A549 (cell line): ENCODE measurements at regions not wholly inside any gene's neighbourhood (a gene's known extent, or its start where the extent isn't known, plus 50 kb on each side); places are given as distances from the start of the nearest gene placed in this dataset.

ENCODE experiments used
- ATAC-seq, 2 experiments: fragments of 200-7000 bp in 1 of 2; fragments of >200 bp in 1 of 2; cut with Nextera tagmentation in 1 of 2; cut with Tn5 transposase in 1 of 2; 3 replicates each; pipeline versions ENCODE4 v1.8.0 to v1.9.1; 2018 to 2020; ENCODE audit warnings: mild to moderate bottlenecking in 1 of 2, moderate library complexity in 1 of 2
- CTCF ChIA-PET: fragments of 300-600 bp; sonication (Branson Sonifier 250); formaldehyde crosslinking; extraction: SDS; loops from one replicate; lab custom pipeline; 2021; ENCODE audit warnings: antibody characterized with exemption, inconsistent platforms; lab: Yijun Ruan, JAX
- POLR2A ChIA-PET: fragments of 350-600 bp; formaldehyde crosslinking; extraction: SDS; loops from one replicate; lab custom pipeline; 2021; ENCODE audit warnings: antibody characterized with exemption, inconsistent platforms; lab: Yijun Ruan, JAX
- DNase-seq, 2 experiments: peaks; one replicate each; pipeline versions ENCODE4 v3.0.0 to v3.0.0-alpha.2; 2011 to 2016; ENCODE audit warnings: low read depth in 1 of 2, low spot score in 1 of 2
- FAIRE-seq: peaks from 2 replicates; lab custom pipeline; 2011; peaks lifted over from hg19 to GRCh38; lab: Jason Lieb, UNC
- H3K27ac ChIP-seq, 2 experiments: fragments of >200 bp; sonication (Bioruptor Twin); formaldehyde crosslinking; 3 replicates each; pipeline ENCODE4 v1.5.1; 2016 to 2017
- H3K4me1 ChIP-seq: fragments of >200 bp; sonication (Bioruptor Twin); formaldehyde crosslinking; 3 replicates; pipeline ENCODE4 v1.6.1; 2016
- H3K4me2 ChIP-seq: fragments of >200 bp; sonication (Bioruptor Twin); formaldehyde crosslinking; 3 replicates; pipeline ENCODE4 v1.6.1; 2016
- H3K4me3 ChIP-seq: fragments of >200 bp; sonication (Bioruptor Twin); formaldehyde crosslinking; 3 replicates; pipeline ENCODE4 v1.5.1; 2016
- H3K9me3 ChIP-seq: fragments of >200 bp; sonication (Bioruptor Twin); formaldehyde crosslinking; 3 replicates; pipeline ENCODE4 v1.6.1; 2016
- CBX8 ChIP-seq: fragments of 200-600 bp; sonication (generic); IDR thresholded peaks from 2 replicates; pipeline ENCODE4 v1.6.1; 2016
- CEBPB ChIP-seq, 2 experiments: fragments of >200 bp in 1 of 2; sonication (Bioruptor Twin) in 1 of 2; formaldehyde crosslinking in 1 of 2; IDR thresholded peaks; 2 replicates each; pipeline ENCODE4 v1.6.1; 2012 to 2016
- CHD4 ChIP-seq: fragments of 200-600 bp; sonication (generic); IDR thresholded peaks from 2 replicates; pipeline ENCODE4 v1.6.1; 2016; ENCODE audit warnings: antibody characterized with exemption, mild to moderate bottlenecking, borderline replicate concordance
- FOSL2 ChIP-seq, 2 experiments: fragments of 450-650 bp in 1 of 2; fragments of >200 bp in 1 of 2; sonication (Bioruptor Twin) in 1 of 2; formaldehyde crosslinking; IDR thresholded peaks; 2 replicates each; pipeline versions ENCODE4 v1.5.0 to v1.6.1; 2016 to 2020; ENCODE audit warnings: mild to moderate bottlenecking in 1 of 2, moderate library complexity in 1 of 2
- HDAC2 ChIP-seq: fragments of 200-600 bp; sonication (generic); IDR thresholded peaks from 2 replicates; pipeline ENCODE4 v1.6.1; 2016
- HOXA7 ChIP-seq: fragments of 250-450 bp; sonication (Bioruptor Pico); IDR thresholded peaks from 2 replicates; pipeline ENCODE4 v1.5.0; 2020; ENCODE audit warnings: mild to moderate bottlenecking, moderate library complexity
- HOXB13 ChIP-seq: fragments of 250-450 bp; sonication (Bioruptor Pico); IDR thresholded peaks from 2 replicates; pipeline ENCODE4 v1.5.0; 2020; ENCODE audit warnings: low read depth, mild to moderate bottlenecking, moderate library complexity
- HOXB5 ChIP-seq: fragments of 250-450 bp; sonication (Bioruptor Pico); IDR thresholded peaks from 2 replicates; pipeline ENCODE4 v1.5.0; 2020; ENCODE audit warnings: mild to moderate bottlenecking, moderate library complexity
- KDM1A ChIP-seq: fragments of 200-600 bp; sonication (generic); IDR thresholded peaks from 2 replicates; pipeline ENCODE4 v1.6.1; 2016; ENCODE audit warnings: low read depth, mild to moderate bottlenecking
- KDM5A ChIP-seq: fragments of 200-600 bp; sonication (generic); IDR thresholded peaks from 2 replicates; pipeline ENCODE4 v1.6.1; 2016; ENCODE audit warnings: antibody characterized with exemption, mild to moderate bottlenecking
- PHF8 ChIP-seq: fragments of 200-600 bp; sonication (generic); IDR thresholded peaks from 2 replicates; pipeline ENCODE4 v1.6.1; 2016; ENCODE audit warnings: low read depth, mild to moderate bottlenecking, antibody characterized with exemption, moderate library complexity, borderline replicate concordance
- POLR2A ChIP-seq: IDR thresholded peaks from 2 replicates; pipeline ENCODE4 v1.6.1; 2012; ENCODE audit warnings: mild to moderate bottlenecking, low read length
- POLR2AphosphoS2 ChIP-seq: conservative IDR thresholded peaks from 2 replicates; pipeline ENCODE4 v1.6.1; 2012; ENCODE audit warnings: low read length, improper control_type of control experiment, inconsistent platforms
- REST ChIP-seq: fragments of 200-600 bp; sonication (generic); IDR thresholded peaks from 2 replicates; pipeline ENCODE4 v1.6.1; 2016; ENCODE audit warnings: antibody characterized with exemption, mild to moderate bottlenecking, moderate library complexity
- SMC3 ChIP-seq: fragments of >200 bp; sonication (Bioruptor Twin); formaldehyde crosslinking; IDR thresholded peaks from 3 replicates; pipeline ENCODE4 v1.6.1; 2018; ENCODE audit warnings: inconsistent platforms
- ZNF302 ChIP-seq: fragments of 250-450 bp; sonication (Bioruptor Pico); IDR thresholded peaks from 2 replicates; pipeline ENCODE4 v1.9.0; 2021; ENCODE audit warnings: inconsistent platforms, mild to moderate bottlenecking, moderate library complexity
- ZSCAN20 ChIP-seq: fragments of 250-450 bp; sonication (Bioruptor Pico); IDR thresholded peaks from 2 replicates; pipeline ENCODE4 v1.8.0; 2022; ENCODE audit warnings: mild to moderate bottlenecking, moderate library complexity
- WGBS: methylation state at CpG from one replicate; pipeline ENCODE4 v1.1.6; 2017; ENCODE audit errors: missing lambda C conversion rate; 5-methylcytosine and 5-hydroxymethylcytosine counted together
- TF ChIP-seq, protein P1 (sequence below): fragments of >200 bp; sonication (Bioruptor Twin); formaldehyde crosslinking; IDR thresholded peaks from 3 replicates; pipeline ENCODE4 v1.5.1; 2016
- TF ChIP-seq, protein P2 (sequence below): IDR thresholded peaks from 2 replicates; pipeline ENCODE4 v1.6.1; 2012
- TF ChIP-seq, protein P3 (sequence below): IDR thresholded peaks from 2 replicates; pipeline ENCODE4 v1.6.1; 2012; ENCODE audit warnings: low read depth, borderline replicate concordance
- TF ChIP-seq, protein P4 (sequence below): fragments of 150-350 bp; IDR thresholded peaks from 2 replicates; pipeline ENCODE4 v1.6.1; 2014; ENCODE audit warnings: low read depth, mild to moderate bottlenecking, low read length

DNA sequence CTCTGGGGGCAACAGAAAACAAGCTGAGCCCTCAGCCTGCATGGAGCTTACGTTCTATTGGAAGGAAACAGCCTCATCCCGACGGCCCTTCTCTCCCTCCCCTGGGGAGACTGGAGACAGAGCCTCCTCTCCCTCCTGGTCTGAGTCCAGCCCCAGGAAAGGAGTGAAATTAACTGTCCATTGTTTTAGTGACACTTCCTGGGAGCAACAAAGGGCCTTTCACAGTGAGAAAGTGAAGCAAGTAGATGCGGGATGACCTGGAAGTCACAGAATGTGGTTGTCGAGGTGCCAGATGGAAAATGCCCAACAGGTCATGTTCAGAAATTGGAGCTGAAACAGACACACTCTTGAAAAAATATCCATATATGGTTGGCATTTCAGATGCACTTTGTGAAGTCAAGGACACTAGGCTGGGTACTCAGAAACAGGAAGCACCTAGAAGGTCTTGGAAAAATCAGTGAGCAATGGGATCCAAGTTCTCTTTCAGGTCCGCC is 77.8 kb downstream of the TFAP2C start:
- DNase-seq (no peak), ATAC-seq (no peak), FAIRE-seq (no peak)
- WGBS, result 89% methylated on average over 6 of the region's 6 CpGs
- ChIA-PET POLR2A (no interaction called here), CTCF (interaction anchor here (0.6 to 1.6 kb wide), 2 partner anchors 16 to 32 kb away, joined by 3 read pairs; no protein-coding TSS in a partner anchor)
- peaks cover 8% of the 10 kb centered on the region for H3K4me1 ChIP-seq
- H3K27ac ChIP-seq, result no peak overlapping the region
- H3K4me3 ChIP-seq, result no peak overlapping the region
- no peak overlapping the region for H3K4me2 ChIP-seq
- TF ChIP-seq ZNF302 (CRISPR knock-in tag), result no peak
- TF ChIP-seq REST, result no peak
- TF ChIP-seq, protein P1, sequence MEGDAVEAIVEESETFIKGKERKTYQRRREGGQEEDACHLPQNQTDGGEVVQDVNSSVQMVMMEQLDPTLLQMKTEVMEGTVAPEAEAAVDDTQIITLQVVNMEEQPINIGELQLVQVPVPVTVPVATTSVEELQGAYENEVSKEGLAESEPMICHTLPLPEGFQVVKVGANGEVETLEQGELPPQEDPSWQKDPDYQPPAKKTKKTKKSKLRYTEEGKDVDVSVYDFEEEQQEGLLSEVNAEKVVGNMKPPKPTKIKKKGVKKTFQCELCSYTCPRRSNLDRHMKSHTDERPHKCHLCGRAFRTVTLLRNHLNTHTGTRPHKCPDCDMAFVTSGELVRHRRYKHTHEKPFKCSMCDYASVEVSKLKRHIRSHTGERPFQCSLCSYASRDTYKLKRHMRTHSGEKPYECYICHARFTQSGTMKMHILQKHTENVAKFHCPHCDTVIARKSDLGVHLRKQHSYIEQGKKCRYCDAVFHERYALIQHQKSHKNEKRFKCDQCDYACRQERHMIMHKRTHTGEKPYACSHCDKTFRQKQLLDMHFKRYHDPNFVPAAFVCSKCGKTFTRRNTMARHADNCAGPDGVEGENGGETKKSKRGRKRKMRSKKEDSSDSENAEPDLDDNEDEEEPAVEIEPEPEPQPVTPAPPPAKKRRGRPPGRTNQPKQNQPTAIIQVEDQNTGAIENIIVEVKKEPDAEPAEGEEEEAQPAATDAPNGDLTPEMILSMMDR, result no peak
- TF ChIP-seq HDAC2, result no peak
- TF ChIP-seq, protein P2, sequence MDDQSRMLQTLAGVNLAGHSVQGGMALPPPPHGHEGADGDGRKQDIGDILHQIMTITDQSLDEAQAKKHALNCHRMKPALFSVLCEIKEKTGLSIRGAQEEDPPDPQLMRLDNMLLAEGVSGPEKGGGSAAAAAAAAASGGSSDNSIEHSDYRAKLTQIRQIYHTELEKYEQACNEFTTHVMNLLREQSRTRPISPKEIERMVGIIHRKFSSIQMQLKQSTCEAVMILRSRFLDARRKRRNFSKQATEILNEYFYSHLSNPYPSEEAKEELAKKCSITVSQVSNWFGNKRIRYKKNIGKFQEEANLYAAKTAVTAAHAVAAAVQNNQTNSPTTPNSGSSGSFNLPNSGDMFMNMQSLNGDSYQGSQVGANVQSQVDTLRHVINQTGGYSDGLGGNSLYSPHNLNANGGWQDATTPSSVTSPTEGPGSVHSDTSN, result no peak
- H3K9me3 ChIP-seq, result no peaks in the 10 kb centered on the region

GRCh38 chr20:56708991-56709390 is 79.9 kb downstream of the TFAP2C start:
- Histone ChIP-seq H3K4me3 (no peak overlapping the region), H3K9me3 (no peaks in the 10 kb centered on the region), H3K27ac (no peak overlapping the region), H3K4me2 (no peak overlapping the region), H3K4me1 (peaks cover 13% of the 10 kb centered on the region)
- no peak for FAIRE-seq
- DNase-seq, result no peak
- no peak for ATAC-seq
- CTCF ChIA-PET, result interaction anchor here (1.0 to 1.2 kb wide), 2 partner anchors 13 to 60 kb away, joined by 3 read pairs; no protein-coding TSS in a partner anchor
- POLR2A ChIA-PET, result no interaction called here
- TF ChIP-seq HOXB13 (CRISPR knock-in tag) (no peak), ZSCAN20 (CRISPR knock-in tag) (no peak)
- 95% methylated on average over 14 of the region's 14 CpGs for WGBS

- FAIRE-seq (no peak), ATAC-seq (no peak), DNase-seq (no peak)
- WGBS, result 94% methylated on average over 11 of the region's 11 CpGs
- Histone ChIP-seq H3K4me1 (peaks cover 13% of the 10 kb centered on the region), H3K9me3 (no peaks in the 10 kb centered on the region), H3K4me2 (no peak overlapping the region), H3K27ac (peak overlapping the region in 1 of 2 experiments; percentile 60; a peak in 2 of 6 replicates), H3K4me3 (no peak overlapping the region)
- ChIA-PET CTCF (interaction anchor here (0.9 to 1.4 kb wide), 3 partner anchors 11 to 32 kb away, joined by 3 to 5 read pairs (median 3); no protein-coding TSS in a partner anchor), POLR2A (no interaction called here)
- TF ChIP-seq SMC3, result no peak
- no peak for TF ChIP-seq PHF8
- no peak for TF ChIP-seq KDM5A
- no peak for TF ChIP-seq CBX8
- no peak for TF ChIP-seq POLR2A
- TF ChIP-seq POLR2AphosphoS2, result no peak
- TF ChIP-seq HOXA7 (CRISPR knock-in tag), result no peak
- TF ChIP-seq, protein P3, sequence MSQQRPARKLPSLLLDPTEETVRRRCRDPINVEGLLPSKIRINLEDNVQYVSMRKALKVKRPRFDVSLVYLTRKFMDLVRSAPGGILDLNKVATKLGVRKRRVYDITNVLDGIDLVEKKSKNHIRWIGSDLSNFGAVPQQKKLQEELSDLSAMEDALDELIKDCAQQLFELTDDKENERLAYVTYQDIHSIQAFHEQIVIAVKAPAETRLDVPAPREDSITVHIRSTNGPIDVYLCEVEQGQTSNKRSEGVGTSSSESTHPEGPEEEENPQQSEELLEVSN, result no peak
- TF ChIP-seq CHD4, result no peak
- no peak for TF ChIP-seq CEBPB (IDR thresholded peaks at IDR 0.05)
- TF ChIP-seq HOXB5 (CRISPR knock-in tag), result no peak
- TF ChIP-seq, protein P2, result no peak
- TF ChIP-seq HDAC2, result no peak
- no peak for TF ChIP-seq KDM1A
- TF ChIP-seq FOSL2 (IDR thresholded peaks at IDR 0.05), result no peak
- TF ChIP-seq FOSL2 (CRISPR knock-in tag; IDR thresholded peaks at IDR 0.05), result no peak
- TF ChIP-seq, protein P4, sequence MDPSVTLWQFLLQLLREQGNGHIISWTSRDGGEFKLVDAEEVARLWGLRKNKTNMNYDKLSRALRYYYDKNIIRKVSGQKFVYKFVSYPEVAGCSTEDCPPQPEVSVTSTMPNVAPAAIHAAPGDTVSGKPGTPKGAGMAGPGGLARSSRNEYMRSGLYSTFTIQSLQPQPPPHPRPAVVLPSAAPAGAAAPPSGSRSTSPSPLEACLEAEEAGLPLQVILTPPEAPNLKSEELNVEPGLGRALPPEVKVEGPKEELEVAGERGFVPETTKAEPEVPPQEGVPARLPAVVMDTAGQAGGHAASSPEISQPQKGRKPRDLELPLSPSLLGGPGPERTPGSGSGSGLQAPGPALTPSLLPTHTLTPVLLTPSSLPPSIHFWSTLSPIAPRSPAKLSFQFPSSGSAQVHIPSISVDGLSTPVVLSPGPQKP, result no peak
These were observed 81.0 kb downstream of the TFAP2C start for GRCh38 chr20:56710125-56710524.
